ENCODE measurements at regions not wholly inside any gene's neighbourhood (a gene's known extent, or its start where the extent isn't known, plus 50 kb on each side); places are given as distances from the start of the nearest gene placed in this dataset.
"Not testable (repeated sequence)": the region's sequence is repeated elsewhere in the genome, so short reads cannot be mapped to it uniquely, and the experiment has no call there.

DNA sequence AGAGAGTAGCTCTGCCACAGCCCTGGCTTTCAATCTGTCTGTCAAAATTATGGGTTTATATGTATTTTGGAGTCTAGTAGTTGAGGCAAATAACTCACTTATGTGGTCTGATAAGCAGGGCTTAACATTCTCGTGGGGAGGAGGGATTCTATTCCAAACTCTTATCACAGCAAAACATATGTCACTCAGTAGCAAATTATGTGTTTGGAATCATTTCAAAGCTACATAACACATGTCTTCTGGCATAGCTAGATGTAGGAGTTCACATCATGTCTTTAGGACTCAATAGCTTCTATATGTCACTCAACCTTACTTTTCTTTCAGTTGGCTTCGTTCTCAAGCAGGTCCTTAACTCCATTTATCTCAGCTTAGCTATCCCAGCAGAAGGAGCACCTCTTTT lies 144.5 kb upstream of the SEMA6A start:
- Histone ChIP-seq H3K4me1 (ENCODE audit: control insufficient read depth, insufficient read depth, low read length, poor library complexity, severe bottlenecking) (no peaks in the 10 kb centered on the region), H3K9me3 (ENCODE audit: control insufficient read depth, low read length) (no peaks in the 10 kb centered on the region), H3K27me3 (replicated peaks; ENCODE audit: control insufficient read depth, insufficient read depth, low read length, poor library complexity, severe bottlenecking) (no peaks in the 10 kb centered on the region), H3K36me3 (ENCODE audit: control insufficient read depth, insufficient read depth, low read length) (no peaks in the 10 kb centered on the region), H3K4me3 (ENCODE audit: insufficient read depth, low read depth, low read length, poor library complexity, severe bottlenecking) (no peak overlapping the region), H3K27ac (ENCODE audit: insufficient read depth, low read length, poor library complexity, severe bottlenecking) (no peak overlapping the region)
- no peak for DNase-seq

DNA sequence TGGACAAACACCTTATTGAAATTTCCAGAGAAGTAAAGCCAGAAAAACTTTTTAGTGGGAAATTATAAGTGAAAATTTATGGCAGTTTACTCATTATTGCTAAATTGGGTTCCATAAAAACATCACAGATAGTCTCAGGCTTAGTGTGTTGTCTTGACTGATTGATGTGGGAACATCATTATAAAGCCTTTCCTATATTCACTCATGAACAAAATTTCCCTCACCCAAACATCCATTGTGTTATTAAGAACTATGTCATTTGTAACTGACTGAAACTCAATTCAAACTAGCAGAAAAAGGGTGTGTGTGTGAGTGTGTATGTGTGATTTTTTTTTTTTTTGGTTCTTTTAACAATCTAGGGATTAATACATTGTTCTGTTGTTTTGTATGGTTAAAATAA lies 143.7 kb upstream of the SEMA6A start:
- DNase-seq: no peak
- Histone ChIP-seq H3K27me3 (replicated peaks; ENCODE audit: control insufficient read depth, insufficient read depth, low read length, poor library complexity, severe bottlenecking) (no peaks in the 10 kb centered on the region), H3K27ac (ENCODE audit: insufficient read depth, low read length, poor library complexity, severe bottlenecking) (no peak overlapping the region), H3K4me1 (ENCODE audit: control insufficient read depth, insufficient read depth, low read length, poor library complexity, severe bottlenecking) (no peaks in the 10 kb centered on the region), H3K36me3 (ENCODE audit: control insufficient read depth, insufficient read depth, low read length) (no peaks in the 10 kb centered on the region), H3K4me3 (ENCODE audit: insufficient read depth, low read depth, low read length, poor library complexity, severe bottlenecking) (no peak overlapping the region), H3K9me3 (ENCODE audit: control insufficient read depth, low read length) (no peaks in the 10 kb centered on the region)

DNA sequence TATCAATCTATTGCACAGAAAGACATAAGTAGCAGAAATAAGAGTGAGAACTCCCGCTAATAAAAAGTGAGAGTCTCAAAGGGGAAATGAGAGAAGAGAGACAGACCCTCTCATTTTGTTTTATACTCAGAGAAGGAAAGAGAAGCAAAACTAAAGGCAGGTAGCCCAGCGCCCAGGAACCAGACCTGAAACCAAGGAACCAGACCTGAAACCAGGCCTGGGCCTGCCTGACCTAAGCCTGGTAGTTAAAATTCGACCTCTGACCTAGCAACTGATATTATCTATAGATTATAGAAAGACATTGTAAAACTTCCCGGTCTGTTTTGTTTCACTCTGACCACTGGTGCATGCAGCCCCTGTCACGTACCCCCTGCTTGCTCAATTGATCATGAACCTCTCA lies 134.5 kb upstream of the SEMA6A start:
- Histone ChIP-seq H3K27me3 (replicated peaks; ENCODE audit: control insufficient read depth, insufficient read depth, low read length, poor library complexity, severe bottlenecking) (no peaks in the 10 kb centered on the region), H3K4me3 (ENCODE audit: insufficient read depth, low read depth, low read length, poor library complexity, severe bottlenecking) (no peak overlapping the region), H3K9me3 (ENCODE audit: control insufficient read depth, low read length) (no peaks in the 10 kb centered on the region), H3K27ac (ENCODE audit: insufficient read depth, low read length, poor library complexity, severe bottlenecking) (no peak overlapping the region), H3K36me3 (ENCODE audit: control insufficient read depth, insufficient read depth, low read length) (no peaks in the 10 kb centered on the region), H3K4me1 (ENCODE audit: control insufficient read depth, insufficient read depth, low read length, poor library complexity, severe bottlenecking) (no peaks in the 10 kb centered on the region)
- no peak for DNase-seq

DNA sequence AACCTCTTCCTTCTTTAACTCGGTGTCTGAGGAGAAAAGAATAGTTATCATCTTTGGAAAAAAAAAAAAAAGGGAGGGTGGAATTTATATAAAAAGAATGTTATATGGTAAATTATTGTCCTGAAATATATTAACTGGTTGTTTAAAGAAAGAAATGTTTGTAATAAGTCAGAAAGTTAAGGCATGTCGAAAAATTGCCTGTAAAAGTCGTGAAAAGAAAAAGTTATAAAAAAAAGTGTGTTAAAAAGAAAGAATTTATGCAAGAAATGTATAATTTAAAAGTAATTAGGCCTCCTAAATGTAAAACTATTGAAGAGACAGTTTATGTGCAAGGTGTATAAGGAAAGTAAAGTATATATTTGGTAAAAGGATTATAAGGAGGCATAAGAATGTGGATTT lies 130.5 kb upstream of the SEMA6A start:
- H3K36me3 ChIP-seq (ENCODE audit: control insufficient read depth, insufficient read depth, low read length); H3K9me3 ChIP-seq (ENCODE audit: control insufficient read depth, low read length); H3K27me3 ChIP-seq (replicated peaks; ENCODE audit: control insufficient read depth, insufficient read depth, low read length, poor library complexity, severe bottlenecking); H3K27ac ChIP-seq (ENCODE audit: insufficient read depth, low read length, poor library complexity, severe bottlenecking); H3K4me3 ChIP-seq (ENCODE audit: insufficient read depth, low read depth, low read length, poor library complexity, severe bottlenecking); H3K4me1 ChIP-seq (ENCODE audit: control insufficient read depth, insufficient read depth, low read length, poor library complexity, severe bottlenecking); DNase-seq: not testable (repeated sequence)

DNA sequence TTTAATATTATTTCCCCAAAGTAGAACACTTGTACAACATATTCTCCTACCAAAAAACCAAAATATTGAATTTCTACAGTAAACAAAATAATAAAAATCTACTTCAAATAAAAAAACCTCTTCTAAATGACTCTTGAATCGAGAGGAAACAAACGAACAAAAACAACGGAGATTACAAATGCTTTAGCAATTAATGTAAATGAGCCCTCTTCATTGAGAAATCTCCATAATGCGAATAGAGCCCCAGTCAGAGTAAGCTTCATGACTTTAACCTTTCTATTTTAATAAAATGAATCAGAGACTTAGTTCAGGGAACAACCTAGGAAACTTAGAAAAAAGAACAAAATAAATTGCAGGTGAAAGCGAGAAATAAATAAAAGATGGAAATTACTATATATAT lies 129.3 kb upstream of the SEMA6A start:
- no peaks in the 10 kb centered on the region for H3K27me3 ChIP-seq (replicated peaks; ENCODE audit: control insufficient read depth, insufficient read depth, low read length, poor library complexity, severe bottlenecking)
- no peaks in the 10 kb centered on the region for H3K9me3 ChIP-seq (ENCODE audit: control insufficient read depth, low read length)
- H3K36me3 ChIP-seq (ENCODE audit: control insufficient read depth, insufficient read depth, low read length): no peaks in the 10 kb centered on the region
- H3K4me1 ChIP-seq (ENCODE audit: control insufficient read depth, insufficient read depth, low read length, poor library complexity, severe bottlenecking): no peaks in the 10 kb centered on the region
- H3K4me3 ChIP-seq (ENCODE audit: insufficient read depth, low read depth, low read length, poor library complexity, severe bottlenecking): no peak overlapping the region
- H3K27ac ChIP-seq (ENCODE audit: insufficient read depth, low read length, poor library complexity, severe bottlenecking): no peak overlapping the region
- no peak for DNase-seq

DNA sequence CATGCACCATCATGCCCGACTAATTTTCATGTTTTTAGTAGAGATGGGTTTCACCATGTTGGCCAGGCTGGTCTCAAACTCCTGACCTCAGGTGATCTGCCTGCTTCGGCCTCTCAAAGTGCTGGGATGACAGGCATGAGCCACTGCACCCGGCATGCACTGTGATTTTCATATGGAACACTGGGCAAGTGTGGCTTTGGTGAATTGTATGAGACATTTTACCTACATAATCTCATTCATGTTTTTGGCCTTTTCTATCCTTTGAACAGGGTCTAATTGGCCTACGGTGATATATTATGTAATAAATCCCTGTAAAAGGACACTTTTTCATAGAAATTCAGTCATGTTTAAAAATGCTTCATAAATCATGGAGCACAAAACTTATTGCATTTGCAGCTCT lies 128.7 kb upstream of the SEMA6A start:
- Histone ChIP-seq H3K27ac (ENCODE audit: insufficient read depth, low read length, poor library complexity, severe bottlenecking) (no peak overlapping the region), H3K27me3 (replicated peaks; ENCODE audit: control insufficient read depth, insufficient read depth, low read length, poor library complexity, severe bottlenecking) (no peaks in the 10 kb centered on the region), H3K36me3 (ENCODE audit: control insufficient read depth, insufficient read depth, low read length) (no peaks in the 10 kb centered on the region), H3K9me3 (ENCODE audit: control insufficient read depth, low read length) (no peaks in the 10 kb centered on the region), H3K4me3 (ENCODE audit: insufficient read depth, low read depth, low read length, poor library complexity, severe bottlenecking) (no peak overlapping the region), H3K4me1 (ENCODE audit: control insufficient read depth, insufficient read depth, low read length, poor library complexity, severe bottlenecking) (no peaks in the 10 kb centered on the region)
- DNase-seq: no peak

DNA sequence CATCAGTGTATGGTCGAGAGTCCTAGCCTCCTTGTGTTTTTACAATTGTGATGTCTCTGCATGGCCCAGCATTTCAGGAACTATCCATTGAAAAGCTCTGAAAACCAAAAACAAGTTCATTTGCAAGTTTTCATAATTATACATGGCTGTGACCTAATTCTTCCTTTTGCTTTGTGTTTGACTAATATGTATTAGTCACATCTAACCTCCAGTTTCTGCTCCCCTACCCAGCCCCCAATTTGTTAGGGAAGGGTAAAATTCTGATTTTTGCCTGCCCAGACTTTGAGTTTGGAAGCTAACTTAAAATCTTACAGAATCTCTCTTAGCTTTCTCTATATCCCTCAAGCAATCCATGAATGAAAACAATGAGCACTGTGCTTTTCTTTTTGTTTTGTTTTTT lies 128.2 kb upstream of the SEMA6A start:
- H3K27ac ChIP-seq (ENCODE audit: insufficient read depth, low read length, poor library complexity, severe bottlenecking): no peak overlapping the region
- H3K9me3 ChIP-seq (ENCODE audit: control insufficient read depth, low read length): no peaks in the 10 kb centered on the region
- H3K4me3 ChIP-seq (ENCODE audit: insufficient read depth, low read depth, low read length, poor library complexity, severe bottlenecking): no peak overlapping the region
- no peaks in the 10 kb centered on the region for H3K27me3 ChIP-seq (replicated peaks; ENCODE audit: control insufficient read depth, insufficient read depth, low read length, poor library complexity, severe bottlenecking)
- H3K36me3 ChIP-seq (ENCODE audit: control insufficient read depth, insufficient read depth, low read length): no peaks in the 10 kb centered on the region
- DNase-seq: no peak
- no peaks in the 10 kb centered on the region for H3K4me1 ChIP-seq (ENCODE audit: control insufficient read depth, insufficient read depth, low read length, poor library complexity, severe bottlenecking)

DNA sequence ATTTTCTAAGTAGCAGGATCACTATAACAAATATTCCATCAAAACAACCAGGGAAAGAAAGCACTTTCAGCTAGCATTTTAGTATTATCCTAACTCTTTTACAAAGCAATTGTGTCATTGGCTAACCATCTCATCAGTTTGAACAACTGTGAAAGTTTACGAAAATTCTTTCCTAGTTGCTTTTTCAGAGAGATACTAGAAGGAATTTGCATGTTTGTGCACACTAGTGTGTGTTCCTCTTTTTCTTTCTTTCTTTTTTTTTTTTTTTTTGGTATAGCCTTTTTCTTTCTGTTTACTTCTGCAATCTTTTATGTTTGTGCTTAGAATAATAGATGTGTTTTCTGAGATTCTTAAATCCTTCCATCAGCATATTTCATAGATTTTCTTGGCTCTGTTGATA lies 124.7 kb upstream of the SEMA6A start:
- Histone ChIP-seq H3K9me3 (ENCODE audit: control insufficient read depth, low read length) (no peaks in the 10 kb centered on the region), H3K36me3 (ENCODE audit: control insufficient read depth, insufficient read depth, low read length) (no peaks in the 10 kb centered on the region), H3K27ac (ENCODE audit: insufficient read depth, low read length, poor library complexity, severe bottlenecking) (no peak overlapping the region), H3K4me3 (ENCODE audit: insufficient read depth, low read depth, low read length, poor library complexity, severe bottlenecking) (no peak overlapping the region), H3K4me1 (ENCODE audit: control insufficient read depth, insufficient read depth, low read length, poor library complexity, severe bottlenecking) (no peaks in the 10 kb centered on the region), H3K27me3 (replicated peaks; ENCODE audit: control insufficient read depth, insufficient read depth, low read length, poor library complexity, severe bottlenecking) (no peaks in the 10 kb centered on the region)
- DNase-seq: no peak

DNA sequence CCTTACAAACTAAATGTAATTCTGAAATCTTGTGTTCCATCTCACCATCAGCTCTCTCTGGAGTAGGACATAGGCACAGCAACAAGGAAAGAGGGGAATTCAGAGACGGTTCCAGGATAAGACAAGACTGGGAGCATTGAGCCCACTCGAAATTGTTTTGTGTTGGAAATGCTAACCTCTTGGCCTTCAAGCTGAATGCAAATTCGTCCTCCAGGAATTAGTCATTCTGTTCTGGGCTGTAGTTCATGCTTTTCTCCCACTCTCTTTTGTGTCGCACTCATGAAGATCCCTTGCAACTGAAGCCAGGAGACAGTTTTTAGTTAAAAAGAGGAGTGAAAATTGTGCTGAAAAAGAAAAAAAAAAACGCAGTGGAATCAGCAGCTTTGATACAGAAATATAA lies 121.7 kb upstream of the SEMA6A start:
- Histone ChIP-seq H3K36me3 (ENCODE audit: control insufficient read depth, insufficient read depth, low read length) (no peaks in the 10 kb centered on the region), H3K4me3 (ENCODE audit: insufficient read depth, low read depth, low read length, poor library complexity, severe bottlenecking) (no peak overlapping the region), H3K4me1 (ENCODE audit: control insufficient read depth, insufficient read depth, low read length, poor library complexity, severe bottlenecking) (no peaks in the 10 kb centered on the region), H3K27ac (ENCODE audit: insufficient read depth, low read length, poor library complexity, severe bottlenecking) (no peak overlapping the region), H3K27me3 (replicated peaks; ENCODE audit: control insufficient read depth, insufficient read depth, low read length, poor library complexity, severe bottlenecking) (no peaks in the 10 kb centered on the region), H3K9me3 (ENCODE audit: control insufficient read depth, low read length) (no peaks in the 10 kb centered on the region)
- DNase-seq: no peak

DNA sequence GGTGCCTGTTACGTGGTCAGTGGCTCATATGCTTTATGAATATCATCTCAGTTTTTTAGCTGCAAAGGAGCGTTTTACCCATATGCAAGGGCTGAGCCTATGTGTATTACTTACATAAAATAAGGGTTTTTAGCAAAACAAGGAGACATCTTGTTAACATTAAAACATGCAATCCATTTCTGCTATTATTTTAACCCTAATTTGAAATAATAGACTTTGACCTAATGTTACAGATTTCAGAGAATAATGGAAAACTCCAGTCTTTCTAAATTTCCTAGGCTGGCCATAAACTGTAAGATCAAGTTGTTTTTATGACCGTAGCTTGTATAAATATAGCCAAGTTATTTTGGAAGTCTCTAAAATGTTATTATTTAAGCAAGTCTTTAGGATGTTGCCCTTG lies 121.1 kb upstream of the SEMA6A start:
- DNase-seq: no peak
- H3K27ac ChIP-seq (ENCODE audit: insufficient read depth, low read length, poor library complexity, severe bottlenecking): no peak overlapping the region
- H3K4me1 ChIP-seq (ENCODE audit: control insufficient read depth, insufficient read depth, low read length, poor library complexity, severe bottlenecking): no peaks in the 10 kb centered on the region
- H3K36me3 ChIP-seq (ENCODE audit: control insufficient read depth, insufficient read depth, low read length): no peaks in the 10 kb centered on the region
- no peaks in the 10 kb centered on the region for H3K9me3 ChIP-seq (ENCODE audit: control insufficient read depth, low read length)
- H3K27me3 ChIP-seq (replicated peaks; ENCODE audit: control insufficient read depth, insufficient read depth, low read length, poor library complexity, severe bottlenecking): no peaks in the 10 kb centered on the region
- no peak overlapping the region for H3K4me3 ChIP-seq (ENCODE audit: insufficient read depth, low read depth, low read length, poor library complexity, severe bottlenecking)

DNA sequence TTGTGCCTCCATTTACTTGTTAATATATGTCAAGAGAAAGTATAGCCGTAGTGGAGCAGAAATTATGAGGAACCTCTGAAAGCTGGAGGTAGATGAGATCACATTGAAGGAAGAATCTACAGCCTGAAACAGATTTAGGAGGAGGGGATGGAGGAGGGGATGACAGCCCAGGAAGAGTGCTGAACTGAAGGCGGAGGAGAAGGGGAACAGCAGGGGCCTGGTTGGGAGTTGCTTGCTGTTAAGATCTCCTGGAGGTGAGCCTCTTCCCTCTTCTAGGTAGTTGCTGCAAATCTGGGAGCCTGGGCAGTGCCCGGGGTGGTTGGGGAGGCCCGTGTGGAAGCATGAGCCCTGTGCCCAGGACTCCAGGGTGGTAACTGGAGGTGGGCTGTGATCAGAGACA lies 111.8 kb upstream of the SEMA6A start:
- Histone ChIP-seq H3K4me1 (ENCODE audit: control insufficient read depth, insufficient read depth, low read length, poor library complexity, severe bottlenecking) (no peaks in the 10 kb centered on the region), H3K27me3 (replicated peaks; ENCODE audit: control insufficient read depth, insufficient read depth, low read length, poor library complexity, severe bottlenecking) (no peaks in the 10 kb centered on the region), H3K4me3 (ENCODE audit: insufficient read depth, low read depth, low read length, poor library complexity, severe bottlenecking) (no peak overlapping the region), H3K9me3 (ENCODE audit: control insufficient read depth, low read length) (no peaks in the 10 kb centered on the region), H3K36me3 (ENCODE audit: control insufficient read depth, insufficient read depth, low read length) (no peaks in the 10 kb centered on the region), H3K27ac (ENCODE audit: insufficient read depth, low read length, poor library complexity, severe bottlenecking) (no peak overlapping the region)
- DNase-seq: no peak

Measured in effector memory CD4-positive, alpha-beta T cell (primary cell).